Activated CD4-positive, alpha-beta T cell treated with anti-CD3 and anti-CD28 coated beads for 4 hours (primary cell): ENCODE measurements at regions not wholly inside any gene's neighbourhood (a gene's known extent, or its start where the extent isn't known, plus 50 kb on each side); places are given as distances from the start of the nearest gene placed in this dataset.
"Not testable (repeated sequence)": the region's sequence is repeated elsewhere in the genome, so short reads cannot be mapped to it uniquely, and the experiment has no call there.

Experiments used
- DNase-seq, 2 donors: peaks; one replicate each; pipeline ENCODE4 v3.0.0-alpha.2; 2020

GRCh38 chr11:29480981-29481380 is 535.8 kb downstream of the KCNA4 start:
- DNase-seq: no peak

- DNase-seq: no peak
Measured at GRCh38 chr11:29458252-29458651, 558.6 kb downstream of the KCNA4 start.

GRCh38 chr11:29452146-29452545 is 564.7 kb downstream of the KCNA4 start:
- DNase-seq: no peak

DNA sequence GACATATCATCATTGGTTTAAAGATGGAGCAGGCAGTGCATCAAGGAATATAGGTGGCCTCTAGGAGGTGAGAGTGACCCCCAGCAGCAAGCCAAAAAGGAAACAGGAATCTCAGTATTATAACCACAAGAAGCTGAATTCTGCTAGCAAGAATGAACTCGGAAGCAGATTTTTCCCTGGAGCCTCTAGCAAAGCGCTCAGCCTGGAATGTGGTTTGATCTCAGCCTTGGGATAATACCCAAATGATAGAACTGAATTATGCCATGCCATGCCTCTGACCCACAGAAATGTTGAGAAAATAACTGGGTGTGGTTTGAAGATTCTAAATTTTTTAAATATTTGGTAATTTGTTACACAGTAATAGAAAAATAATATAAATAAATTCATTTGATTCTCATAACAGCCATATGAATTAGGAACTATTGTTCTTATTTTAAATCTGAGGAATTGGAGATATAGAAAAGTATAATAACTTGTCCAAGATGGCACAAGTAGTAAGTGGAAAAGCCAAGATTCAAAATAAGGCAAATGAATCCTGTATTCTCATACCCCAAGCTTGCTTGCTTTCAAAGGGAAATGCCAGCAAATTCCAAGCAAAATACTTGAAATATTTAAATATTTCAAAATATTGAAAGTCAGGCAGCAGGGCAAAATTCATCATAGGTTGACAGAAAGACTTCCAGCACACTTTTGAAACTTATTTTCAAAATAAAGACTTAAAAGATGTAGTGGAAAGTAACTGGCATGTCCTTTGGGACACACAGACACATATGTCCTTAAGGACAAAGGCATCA is 567.4 kb downstream of the KCNA4 start:
- DNase-seq: no peak

- DNase-seq: no peak
Measured at GRCh38 chr11:29448246-29448877, 568.5 kb downstream of the KCNA4 start.

DNA sequence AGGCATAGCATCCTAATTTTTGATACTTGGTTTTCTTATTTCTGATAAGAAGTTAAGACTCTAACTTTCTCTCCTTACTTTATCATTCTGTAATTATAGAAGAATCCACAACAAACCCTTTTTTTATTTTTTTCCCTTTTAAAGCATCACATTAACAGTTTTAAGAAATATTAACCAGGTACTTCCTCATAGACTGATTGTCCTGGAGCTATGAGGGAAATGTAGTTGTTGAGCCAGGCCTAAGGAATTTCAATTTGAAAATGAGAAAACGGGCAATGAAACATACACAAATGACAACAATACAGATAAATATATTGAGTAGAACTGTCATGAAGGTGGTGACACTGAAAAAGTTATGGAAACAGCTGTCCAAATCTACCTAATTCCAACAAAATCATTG is 569.0 kb downstream of the KCNA4 start:
- no peak for DNase-seq

DNA sequence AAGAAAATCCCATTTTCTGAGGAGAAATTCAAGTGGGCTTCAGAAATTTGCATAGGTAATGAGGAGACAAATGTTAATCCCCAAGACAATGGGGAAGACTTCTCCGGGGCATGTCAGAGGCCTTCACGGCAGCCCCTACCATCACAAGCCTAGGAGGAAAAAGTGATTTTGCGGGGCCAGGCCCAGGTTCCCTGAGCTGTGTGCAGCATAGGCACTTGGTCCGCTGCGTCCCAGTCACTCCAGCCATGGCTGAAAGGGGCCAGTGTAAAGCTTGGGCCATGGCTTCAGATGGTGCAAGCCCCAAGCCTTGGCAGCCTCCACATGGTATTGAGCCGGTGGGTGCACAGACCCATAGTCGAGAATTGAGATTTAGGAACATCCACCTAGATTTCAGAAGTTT is 570.7 kb downstream of the KCNA4 start:
- no peak for DNase-seq

- not testable (repeated sequence) for DNase-seq
Measured at GRCh38 chr11:29445191-29445590, 571.6 kb downstream of the KCNA4 start.

GRCh38 chr11:29438815-29439214 is 578.0 kb downstream of the KCNA4 start:
- DNase-seq: no peak

GRCh38 chr11:29435421-29435820 is 581.4 kb downstream of the KCNA4 start:
- DNase-seq: no peak

DNA sequence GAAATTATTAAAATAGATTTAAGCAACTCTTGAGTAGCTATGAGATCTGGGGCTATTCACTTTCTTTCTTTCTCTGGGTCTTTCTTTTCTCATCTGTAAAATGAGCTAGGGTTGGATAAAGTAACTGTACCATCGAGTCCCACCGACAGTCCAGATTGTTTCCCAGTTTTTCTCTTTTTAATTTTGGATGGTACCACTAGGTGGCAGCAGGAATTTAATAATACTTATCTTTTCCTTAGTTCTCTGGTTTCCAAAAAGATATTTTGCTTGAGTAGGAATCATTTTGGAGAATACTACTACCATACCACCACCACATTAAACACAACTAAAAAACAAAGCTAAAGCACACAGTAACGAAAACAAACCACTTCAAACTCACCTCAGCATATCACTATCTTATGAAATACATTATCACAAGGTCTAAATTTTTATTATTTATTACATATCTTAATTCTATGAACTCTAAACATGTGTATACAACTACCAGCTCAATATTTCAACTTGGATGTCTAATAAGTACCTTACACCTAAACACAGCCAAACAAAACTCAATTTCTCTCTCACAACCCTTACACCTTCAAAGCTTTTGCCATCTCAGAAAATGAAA is 584.0 kb downstream of the KCNA4 start:
- DNase-seq: no peak

- DNase-seq: no peak
Measured at GRCh38 chr11:29405305-29405704, 611.5 kb downstream of the KCNA4 start.

GRCh38 chr11:29395555-29396072 is 621.2 kb downstream of the KCNA4 start:
- no peak for DNase-seq

GRCh38 chr11:29389793-29390192 is 627.0 kb downstream of the KCNA4 start:
- DNase-seq: no peak

- no peak for DNase-seq
Measured at GRCh38 chr11:29373725-29374124, 643.1 kb downstream of the KCNA4 start.

- DNase-seq: no peak
Measured at GRCh38 chr11:29368126-29368525, 648.7 kb downstream of the KCNA4 start.

- no peak for DNase-seq
Measured at GRCh38 chr11:29364006-29364405, 652.8 kb downstream of the KCNA4 start.

DNA sequence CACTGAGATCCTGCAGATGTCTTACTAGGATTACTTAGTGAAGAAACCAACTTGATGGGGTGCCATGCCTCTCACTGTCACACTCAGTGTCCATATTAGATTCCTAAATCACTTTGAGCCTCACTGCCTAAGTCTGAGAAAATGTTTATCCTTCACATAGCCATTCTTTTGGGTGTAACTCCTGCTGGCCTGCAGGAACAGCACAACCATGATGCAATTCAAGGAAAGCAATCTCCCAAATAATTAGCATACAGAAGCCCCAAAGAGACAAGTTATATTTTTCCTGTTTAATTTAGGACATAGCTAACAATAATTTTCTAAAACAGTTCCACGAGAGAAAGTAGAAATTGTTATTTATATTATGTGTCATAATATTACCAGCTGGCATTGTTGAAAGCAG is 655.5 kb downstream of the KCNA4 start:
- DNase-seq: no peak

DNA sequence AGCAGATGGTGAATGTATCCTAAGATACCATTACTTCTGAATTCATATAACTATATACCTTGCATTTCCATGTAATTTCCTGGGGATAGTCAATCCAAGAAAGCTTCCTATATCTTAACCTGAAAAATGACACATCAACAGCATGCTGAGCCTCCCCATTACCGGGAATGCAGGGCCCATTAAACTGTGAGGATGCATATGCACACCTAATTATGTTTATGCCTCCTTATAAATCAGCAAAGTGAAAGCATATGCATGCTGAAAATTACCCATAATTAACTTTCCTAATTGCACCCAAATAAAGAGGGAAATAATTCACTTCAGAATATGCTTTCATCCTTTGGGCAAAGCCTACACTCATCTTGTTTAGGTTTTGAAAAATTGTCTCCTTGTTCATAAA is 663.0 kb downstream of the KCNA4 start:
- no peak for DNase-seq

DNA sequence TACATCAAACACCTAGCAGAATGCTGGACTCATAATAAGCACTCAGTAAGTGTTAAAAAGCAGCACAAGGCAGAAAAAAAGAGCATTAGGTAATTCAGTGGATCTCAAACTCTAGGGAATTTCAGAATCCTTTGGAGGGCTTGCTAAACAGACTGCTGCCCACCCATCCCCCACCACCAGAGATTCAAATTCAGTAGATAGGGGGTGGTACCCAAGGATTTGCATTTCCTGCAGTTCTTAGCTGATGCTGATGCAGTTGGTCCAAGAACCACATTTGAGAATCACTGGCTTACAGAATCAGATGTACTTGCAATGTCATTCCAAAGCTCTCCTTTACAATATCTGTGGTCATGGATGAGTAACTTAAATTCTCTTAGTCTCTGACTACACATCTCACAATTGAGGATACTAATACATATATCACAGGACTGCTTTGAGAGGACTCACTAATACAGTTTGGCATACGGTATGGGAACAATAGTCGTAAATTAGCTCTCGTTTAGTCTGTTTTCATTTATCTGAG is 664.5 kb downstream of the KCNA4 start:
- no peak for DNase-seq

DNA sequence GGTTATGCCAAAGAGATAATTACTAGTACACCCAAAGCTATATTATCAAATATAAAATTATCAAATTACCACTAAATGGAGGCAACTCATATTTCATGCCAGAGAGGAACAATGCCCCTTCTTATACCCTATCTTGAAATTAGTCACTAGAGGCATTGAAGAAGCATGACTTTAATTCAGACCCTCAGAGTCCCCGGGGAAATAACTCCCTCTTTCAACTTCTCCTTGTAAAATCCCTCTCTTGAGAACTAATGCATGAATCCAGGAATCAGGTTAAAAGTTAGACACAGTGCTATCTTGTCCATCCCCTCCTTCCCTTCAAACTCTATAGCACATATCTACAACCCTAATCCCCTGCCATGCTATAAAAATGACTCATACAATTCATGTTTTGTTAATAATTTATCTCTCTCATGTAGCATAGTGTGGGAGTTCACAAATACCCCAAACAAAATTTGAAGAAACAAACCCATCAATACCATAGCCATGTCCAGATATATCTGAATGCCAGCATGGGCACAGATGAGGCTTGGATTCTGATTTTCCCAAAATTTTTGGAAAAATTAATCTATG is 665.4 kb downstream of the KCNA4 start:
- no peak for DNase-seq

DNA sequence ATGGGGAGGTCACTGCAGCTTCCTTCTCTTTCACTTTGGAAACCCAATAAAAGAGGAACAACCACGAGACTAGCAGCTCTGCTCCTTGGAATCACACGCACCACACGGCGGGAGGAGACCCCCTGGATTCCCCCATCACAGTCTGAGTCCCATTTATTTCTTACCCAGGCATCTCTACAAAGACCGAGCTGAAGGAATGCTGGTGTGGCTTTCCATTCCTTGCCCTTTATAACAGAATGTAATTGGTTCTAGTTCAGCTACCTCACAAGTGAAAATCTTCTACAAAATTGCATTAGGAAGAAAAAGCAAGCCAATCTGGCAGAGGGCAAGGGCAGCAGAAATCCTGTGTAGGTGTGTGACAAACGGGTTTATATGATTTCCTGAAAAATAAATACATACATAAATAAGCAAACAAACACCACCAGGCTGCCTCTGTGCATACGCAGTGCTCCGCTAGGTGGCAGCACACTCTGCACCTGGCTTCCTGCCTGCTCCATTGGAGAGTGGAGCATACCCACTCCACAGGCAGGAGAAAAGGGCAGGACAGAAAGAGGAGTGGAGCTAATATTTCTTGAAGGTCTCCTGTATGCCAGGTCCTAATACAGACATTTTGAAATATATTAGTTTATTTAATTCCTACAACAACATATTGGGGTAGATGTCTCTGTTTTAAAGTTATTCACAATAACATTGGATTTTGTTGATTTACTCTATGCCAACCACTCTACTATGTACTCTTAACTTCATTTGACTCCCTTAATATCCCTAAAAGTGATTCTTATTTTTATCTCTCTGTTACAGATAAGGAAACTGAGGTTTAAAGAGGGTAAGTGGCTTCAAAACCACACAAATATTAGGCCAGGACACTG is 673.1 kb downstream of the KCNA4 start:
- peak in 1 of 2 donors; percentile 1 for DNase-seq
